HTR-8/SVneo (cell line): ENCODE measurements at regions not wholly inside any gene's neighbourhood (a gene's known extent, or its start where the extent isn't known, plus 50 kb on each side); places are given as distances from the start of the nearest gene placed in this dataset.

ENCODE experiments used
- DNase-seq: peaks from one replicate; pipeline ENCODE4 v3.0.0; 2011; ENCODE audit warnings: low spot score, mixed read lengths; ENCODE audit not compliant: insufficient read length
- FAIRE-seq: peaks from 2 replicates; lab custom pipeline; 2011; peaks lifted over from hg19 to GRCh38; lab: Jason Lieb, UNC

- no peak for DNase-seq
- no peak for FAIRE-seq
These were observed 1206.9 kb downstream of the FSTL5 start for GRCh38 chr4:160956875-160957274.

- FAIRE-seq (no peak), DNase-seq (no peak)
These were observed 1193.9 kb downstream of the FSTL5 start for GRCh38 chr4:160969925-160970324.

GRCh38 chr4:160980091-160980490 lies 1183.7 kb downstream of the FSTL5 start:
- FAIRE-seq: no peak
- no peak for DNase-seq

DNA sequence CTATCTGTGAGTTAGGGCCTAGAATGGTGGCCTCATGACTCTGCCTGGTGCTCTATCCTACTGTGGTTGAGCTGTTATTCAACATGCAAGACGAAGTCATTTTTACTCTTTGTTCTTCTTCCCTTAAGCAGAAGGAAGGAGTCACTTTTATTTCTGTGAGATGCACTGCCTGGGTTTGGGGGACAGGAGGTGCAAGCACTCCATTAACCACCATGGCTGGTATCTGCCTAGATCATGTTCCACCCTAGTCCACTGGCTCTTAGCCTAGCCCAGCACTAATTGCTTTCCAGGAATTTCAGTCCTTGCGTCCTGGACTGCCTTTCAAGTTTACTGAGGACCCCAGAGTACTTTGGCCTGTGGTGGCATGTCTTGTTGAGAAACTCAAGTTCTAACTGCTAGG lies 1182.7 kb downstream of the FSTL5 start:
- no peak for DNase-seq
- no peak for FAIRE-seq

DNA sequence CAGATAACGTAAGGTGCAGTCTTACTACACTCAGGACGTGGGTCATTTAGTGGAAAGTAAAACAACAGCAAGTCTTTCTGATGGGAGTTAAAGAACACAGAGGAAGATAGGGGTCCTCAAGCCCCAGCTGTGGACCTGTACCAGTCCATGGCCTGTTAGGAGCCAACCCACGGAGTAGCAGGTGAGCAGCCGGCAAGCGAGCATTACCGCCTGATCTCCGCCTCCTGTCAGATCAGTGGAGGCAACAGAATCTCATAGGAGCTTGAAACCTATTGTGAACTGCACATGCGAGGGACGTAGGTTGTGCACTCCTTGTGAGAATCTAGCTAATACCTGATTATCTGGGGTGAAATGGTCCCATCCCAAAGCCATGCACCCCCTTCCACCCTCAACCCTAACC lies 1180.8 kb downstream of the FSTL5 start:
- no peak for DNase-seq
- no peak for FAIRE-seq

GRCh38 chr4:161002386-161002785 lies 1161.4 kb downstream of the FSTL5 start:
- DNase-seq: no peak
- no peak for FAIRE-seq

GRCh38 chr4:161003418-161004057 lies 1160.3 kb downstream of the FSTL5 start:
- FAIRE-seq (no peak), DNase-seq (no peak)

DNA sequence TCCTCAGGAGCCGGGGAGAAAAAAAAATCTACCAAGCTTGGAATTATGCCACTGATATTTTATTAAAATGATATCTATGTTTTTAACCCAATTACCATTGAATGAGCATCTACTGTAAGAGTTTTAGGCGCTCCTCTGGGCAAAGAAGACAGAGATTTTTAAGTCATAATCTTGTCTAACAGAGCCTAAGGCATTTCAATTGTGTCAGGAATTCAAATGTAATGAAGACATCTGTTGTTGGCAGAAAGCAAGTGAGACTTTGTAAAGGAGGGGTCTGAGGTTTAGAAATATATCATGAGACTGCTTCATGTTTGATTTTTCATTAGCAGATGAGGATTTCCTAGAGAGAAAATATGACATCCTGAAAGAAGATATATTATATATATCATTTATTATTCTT lies 1158.1 kb downstream of the FSTL5 start:
- DNase-seq (no peak), FAIRE-seq (no peak)

- FAIRE-seq: no peak
These were observed 1155.3 kb downstream of the FSTL5 start for GRCh38 chr4:161008527-161008926.

GRCh38 chr4:161010227-161010626 lies 1153.6 kb downstream of the FSTL5 start:
- no peak for FAIRE-seq
- no peak for DNase-seq

More at GRCh38 chr4:161008527-161008926, 1155.3 kb downstream of the FSTL5 start:
- no peak for DNase-seq
